ENCODE measurements at regions not wholly inside any gene's neighbourhood (a gene's known extent, or its start where the extent isn't known, plus 50 kb on each side); places are given as distances from the start of the nearest gene placed in this dataset.

- TF ChIP-seq CTCF (IDR thresholded peaks at IDR 0.05) (no peak), POLR2AphosphoS5 (IDR thresholded peaks at IDR 0.05) (no peak), POLR2A (IDR thresholded peaks at IDR 0.05) (no peak), EP300 (IDR thresholded peaks at IDR 0.05) (no peak)
Observed at GRCh38 chrY:21149971-21150370, 361.2 kb upstream of the RBMY1B start.
